Spleen (tissue), 11 donors: ENCODE measurements at regions not wholly inside any gene's neighbourhood (a gene's known extent, or its start where the extent isn't known, plus 50 kb on each side); places are given as distances from the start of the nearest gene placed in this dataset.
A peak's percentile ranks its signal among the peaks of the same experiment; 100 is the strongest.
"Not testable (repeated sequence)": the region's sequence is repeated elsewhere in the genome, so short reads cannot be mapped to it uniquely, and the experiment has no call there.

Experiments
- DNase-seq: peaks from one replicate; pipeline ENCODE4 v3.0.0-alpha.2; 2020
- H3K27ac ChIP-seq, 8 donors: fragments of 200-600 bp; sonication (generic) in 7 of 8; 1 replicate in 4 of 8; 2 replicates in 4 of 8; pipeline versions ENCODE4 v1.5.0 to v1.8.0; 2016 to 2021; ENCODE audit warnings: inconsistent platforms in 4 of 8, mild to moderate bottlenecking in 4 of 8, moderate library complexity in 1 of 8
- H3K27me3 ChIP-seq, 7 donors: fragments of 200-600 bp; sonication (generic) in 6 of 7; replicated peaks in 1 of 7; 1 replicate in 4 of 7; 2 replicates in 3 of 7; pipeline versions ENCODE4 v1.5.0 to v1.8.0; 2016 to 2021; ENCODE audit warnings: inconsistent platforms in 3 of 7, mild to moderate bottlenecking in 1 of 7
- H3K36me3 ChIP-seq, 6 donors: fragments of 200-600 bp; sonication (generic) in 5 of 6; 1 replicate in 4 of 6; 2 replicates in 2 of 6; pipeline versions ENCODE4 v1.5.0 to v1.8.0; 2016 to 2021; ENCODE audit warnings: inconsistent platforms in 2 of 6
- H3K4me1 ChIP-seq, 6 donors: fragments of 200-600 bp; sonication (generic) in 5 of 6; 1 replicate in 3 of 6; 2 replicates in 3 of 6; pipeline versions ENCODE4 v1.5.0 to v1.8.0; 2016 to 2021; ENCODE audit warnings: inconsistent platforms in 3 of 6
- H3K4me3 ChIP-seq, 8 donors: fragments of 200-600 bp; sonication (generic) in 7 of 8; 1 replicate in 4 of 8; 2 replicates in 4 of 8; pipeline versions ENCODE4 v1.5.0 to v1.8.0; 2016 to 2021; ENCODE audit warnings: inconsistent platforms in 4 of 8, mild to moderate bottlenecking in 4 of 8, moderate library complexity in 2 of 8
- H3K9me3 ChIP-seq, 8 donors: fragments of 200-600 bp; sonication (generic) in 7 of 8; 1 replicate in 4 of 8; 2 replicates in 4 of 8; pipeline versions ENCODE4 v1.5.0 to v1.8.0; 2016 to 2021; ENCODE audit warnings: inconsistent platforms in 4 of 8
- CTCF ChIP-seq, 11 experiments: fragments of 200-600 bp in 7 of 11; fragments of 450-650 bp in 4 of 11; sonication (generic) in 4 of 11; IDR thresholded peaks in 8 of 11; conservative IDR thresholded peaks in 3 of 11; 1 replicate in 7 of 11; 2 replicates in 4 of 11; pipeline versions ENCODE4 v1.4.0 to v1.8.0; 2016 to 2021; ENCODE audit warnings: antibody characterized with exemption in 11 of 11, inconsistent platforms in 4 of 11, mild to moderate bottlenecking in 1 of 11
- POLR2A ChIP-seq, 3 donors: fragments of 450-650 bp; IDR thresholded peaks; one replicate each; pipeline ENCODE4 v1.5.1; 2017; ENCODE audit warnings: antibody characterized with exemption in 3 of 3, mild to moderate bottlenecking in 1 of 3
- POLR2AphosphoS5 ChIP-seq, 3 donors: sonication (generic); formaldehyde crosslinking; IDR thresholded peaks; one replicate each; pipeline ENCODE4 v1.5.1; 2017; ENCODE audit warnings: antibody characterized with exemption in 3 of 3
- WGBS, 5 donors: extraction: QIAGEN DNeasy Blood & Tissue Kit in 3 of 5; methylation state at CpG; one replicate each; pipeline versions ENCODE4 v1.1.5 to v1.1.7; 2013 to 2018; 5-methylcytosine and 5-hydroxymethylcytosine counted together
- intact Hi-C: fragments of 100-400 bp; cut with DNase I; formaldehyde crosslinking; loops from one replicate; pipeline ENCODE4 v1.15.0; 2023; ENCODE audit warnings: low total_unique reads
- donor health status: healthy with polysubstance abuse.
- donor health status: DM: no; HTN: no; CAD: no; lungs with moderate emphysema.
- donor health status: DM: no; HTN: no; CAD: no.
- donor health status: Bipolar disorder and iron deficiency.
- donor health status: healthy.
- donor health status: DM: no; HTN: no; CAD: no.
- donor health status: DM: yes; HTN: yes; CAD: no.

- Histone ChIP-seq H3K4me3 (no peak overlapping the region), H3K27me3 (no peaks in the 10 kb centered on the region), H3K36me3 (no peaks in the 10 kb centered on the region), H3K4me1 (no peaks in the 10 kb centered on the region), H3K9me3 (peaks cover 7 to 98% (median 78%) of the 10 kb centered on the region in 8 donors), H3K27ac (no peak overlapping the region)
- DNase-seq, result no peak
- 36 to 84% (median 40%) methylated on average over 1 of the region's 1 CpG for WGBS, 5 donors
- intact Hi-C loops, result no loop called here
- TF ChIP-seq POLR2AphosphoS5 (IDR thresholded peaks at IDR 0.05), result no peak
- no peak for TF ChIP-seq CTCF (IDR thresholded peaks at IDR 0.05 in 8 of 11, conservative IDR thresholded peaks at IDR 0.05 in 3 of 11)
- no peak for TF ChIP-seq POLR2A (IDR thresholded peaks at IDR 0.05)
These were observed 93.2 kb downstream of the ZNF680 start for GRCh38 chr7:64469673-64470072.

- peaks cover 0 to 7% (median 0%) of the 10 kb centered on the region in 7 donors for H3K27me3 ChIP-seq
- TF ChIP-seq POLR2AphosphoS5 (IDR thresholded peaks at IDR 0.05) (no peak), POLR2A (IDR thresholded peaks at IDR 0.05) (no peak), CTCF (IDR thresholded peaks at IDR 0.05 in 8 of 11, conservative IDR thresholded peaks at IDR 0.05 in 3 of 11) (no peak)
- WGBS, 5 donors, result 80 to 95% (median 85%) methylated on average over 1 of the region's 1 CpG
- H3K36me3 ChIP-seq, result no peaks in the 10 kb centered on the region
- H3K4me1 ChIP-seq, result no peaks in the 10 kb centered on the region
- no peak for DNase-seq
- intact Hi-C loops, result no loop called here
- H3K9me3 ChIP-seq, result peaks cover 7 to 83% (median 67%) of the 10 kb centered on the region in 8 donors
- no peak overlapping the region for H3K27ac ChIP-seq
- no peak overlapping the region for H3K4me3 ChIP-seq
These were observed 97.3 kb downstream of the ZNF680 start for GRCh38 chr7:64465551-64465950.

- peaks cover 0 to 77% (median 53%) of the 10 kb centered on the region in 8 donors for H3K9me3 ChIP-seq
- H3K27me3 ChIP-seq, result peaks cover 0 to 7% (median 0%) of the 10 kb centered on the region in 7 donors
- 23 to 49% (median 24%) methylated on average over 35 to 38 of the region's 38 CpGs for WGBS, 5 donors
- intact Hi-C loops, result no loop called here
- peak overlapping the region; percentile 4 to 59 (median 30) for H3K4me3 ChIP-seq
- H3K36me3 ChIP-seq, result no peaks in the 10 kb centered on the region
- H3K27ac ChIP-seq, result peak overlapping the region in 2 of 8 donors; percentile 42 to 55
- no peak for DNase-seq
- no peak for TF ChIP-seq POLR2A (IDR thresholded peaks at IDR 0.05)
- TF ChIP-seq CTCF (IDR thresholded peaks at IDR 0.05 in 8 of 11, conservative IDR thresholded peaks at IDR 0.05 in 3 of 11), result no peak
- peak in 1 of 3 donors; percentile 54 for TF ChIP-seq POLR2AphosphoS5 (IDR thresholded peaks at IDR 0.05)
- no peaks in the 10 kb centered on the region for H3K4me1 ChIP-seq
These were observed 99.1 kb downstream of the ZNF680 start for GRCh38 chr7:64463636-64464375.

GRCh38 chr7:64459858-64460257 is 103.0 kb downstream of the ZNF680 start:
- H3K4me1 ChIP-seq, H3K27me3 ChIP-seq, H3K36me3 ChIP-seq, DNase-seq, H3K27ac ChIP-seq, intact Hi-C loops, H3K4me3 ChIP-seq: not testable (repeated sequence)
- 57 to 83% (median 77%) methylated on average over 5 of the region's 5 CpGs for WGBS, 5 donors
- H3K9me3 ChIP-seq, result peaks cover 0 to 37% (median 20%) of the 10 kb centered on the region in 8 donors
